ENCODE measurements at regions not wholly inside any gene's neighbourhood (a gene's known extent, or its start where the extent isn't known, plus 50 kb on each side); places are given as distances from the start of the nearest gene placed in this dataset.

DNA sequence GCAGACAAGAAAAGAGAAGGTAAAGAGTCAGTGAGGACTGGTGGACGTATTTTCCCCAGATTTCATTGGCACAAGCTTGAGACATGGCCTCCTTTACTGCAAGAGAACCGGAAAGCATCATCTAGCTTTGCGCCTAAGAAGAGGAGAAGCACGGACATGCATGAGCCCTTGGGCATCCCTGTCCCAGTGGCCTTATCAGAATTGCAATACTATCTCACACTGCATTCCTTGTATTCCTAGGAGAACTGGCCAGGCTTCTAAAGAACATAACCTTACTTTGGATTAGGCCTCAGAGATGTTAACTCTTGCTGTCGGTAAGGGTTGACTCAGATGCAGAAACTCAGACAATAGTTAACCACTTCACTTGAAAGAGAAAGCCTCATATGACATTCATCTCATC lies 229.5 kb upstream of the PRICKLE2 start:
- TF ChIP-seq, protein P1, sequence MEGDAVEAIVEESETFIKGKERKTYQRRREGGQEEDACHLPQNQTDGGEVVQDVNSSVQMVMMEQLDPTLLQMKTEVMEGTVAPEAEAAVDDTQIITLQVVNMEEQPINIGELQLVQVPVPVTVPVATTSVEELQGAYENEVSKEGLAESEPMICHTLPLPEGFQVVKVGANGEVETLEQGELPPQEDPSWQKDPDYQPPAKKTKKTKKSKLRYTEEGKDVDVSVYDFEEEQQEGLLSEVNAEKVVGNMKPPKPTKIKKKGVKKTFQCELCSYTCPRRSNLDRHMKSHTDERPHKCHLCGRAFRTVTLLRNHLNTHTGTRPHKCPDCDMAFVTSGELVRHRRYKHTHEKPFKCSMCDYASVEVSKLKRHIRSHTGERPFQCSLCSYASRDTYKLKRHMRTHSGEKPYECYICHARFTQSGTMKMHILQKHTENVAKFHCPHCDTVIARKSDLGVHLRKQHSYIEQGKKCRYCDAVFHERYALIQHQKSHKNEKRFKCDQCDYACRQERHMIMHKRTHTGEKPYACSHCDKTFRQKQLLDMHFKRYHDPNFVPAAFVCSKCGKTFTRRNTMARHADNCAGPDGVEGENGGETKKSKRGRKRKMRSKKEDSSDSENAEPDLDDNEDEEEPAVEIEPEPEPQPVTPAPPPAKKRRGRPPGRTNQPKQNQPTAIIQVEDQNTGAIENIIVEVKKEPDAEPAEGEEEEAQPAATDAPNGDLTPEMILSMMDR (IDR thresholded peaks at IDR 0.05 in 8 of 11, conservative IDR thresholded peaks at IDR 0.05 in 3 of 11), result no peak
- no peak for TF ChIP-seq POLR2A (IDR thresholded peaks at IDR 0.05)

All from spleen (tissue), 7 donors.